ENCODE measurements at regions not wholly inside any gene's neighbourhood (a gene's known extent, or its start where the extent isn't known, plus 50 kb on each side); places are given as distances from the start of the nearest gene placed in this dataset.

GRCh38 chr11:91756829-91757480 is 467.7 kb upstream of the FAT3 start:
- DNase-seq (ENCODE audit: low read depth): no peak
- no peak overlapping the region for H3K4me3 ChIP-seq (ENCODE audit: low read depth, low read length)
- no peak for TF ChIP-seq CTCF (conservative IDR thresholded peaks at IDR 0.05; ENCODE audit: low read depth, low read length)

DNA sequence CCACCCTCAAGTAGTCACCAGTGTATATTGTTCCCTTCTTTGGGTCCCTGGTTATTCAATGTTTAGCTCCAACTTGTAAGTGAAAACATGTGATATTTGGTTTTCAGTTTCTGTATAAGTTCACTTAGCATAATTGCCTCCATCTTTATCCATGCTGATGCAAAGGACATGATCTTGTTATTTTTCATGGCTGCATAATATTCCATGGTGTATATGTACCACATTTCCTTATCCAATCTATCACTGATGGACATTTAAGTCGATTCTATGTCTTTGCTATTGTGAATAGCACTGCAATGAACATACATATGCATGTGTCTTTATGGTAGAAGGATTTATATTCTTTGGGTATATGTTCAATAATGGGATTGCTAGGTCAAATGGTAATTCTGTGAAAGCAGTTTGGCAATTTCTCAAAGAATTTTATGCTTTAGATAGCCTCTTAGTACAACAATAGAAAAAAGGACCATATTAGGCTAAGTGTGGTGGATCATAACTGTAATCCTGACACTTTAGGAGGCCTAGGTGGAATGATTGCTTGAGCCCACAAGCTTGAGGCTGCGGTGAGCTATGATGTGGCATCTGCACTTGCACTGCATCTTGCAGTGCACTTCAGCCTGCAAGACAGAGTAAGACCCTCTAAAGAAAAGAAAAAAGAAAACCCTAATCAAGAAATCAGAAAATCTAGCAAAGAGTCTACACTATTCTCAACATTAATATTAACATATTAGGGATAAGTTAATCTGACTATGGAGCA is 468.5 kb upstream of the FAT3 start:
- TF ChIP-seq CTCF (conservative IDR thresholded peaks at IDR 0.05; ENCODE audit: low read depth, low read length): no peak
- no peak overlapping the region for H3K4me3 ChIP-seq (ENCODE audit: low read depth, low read length)
- DNase-seq (ENCODE audit: low read depth): no peak

DNA sequence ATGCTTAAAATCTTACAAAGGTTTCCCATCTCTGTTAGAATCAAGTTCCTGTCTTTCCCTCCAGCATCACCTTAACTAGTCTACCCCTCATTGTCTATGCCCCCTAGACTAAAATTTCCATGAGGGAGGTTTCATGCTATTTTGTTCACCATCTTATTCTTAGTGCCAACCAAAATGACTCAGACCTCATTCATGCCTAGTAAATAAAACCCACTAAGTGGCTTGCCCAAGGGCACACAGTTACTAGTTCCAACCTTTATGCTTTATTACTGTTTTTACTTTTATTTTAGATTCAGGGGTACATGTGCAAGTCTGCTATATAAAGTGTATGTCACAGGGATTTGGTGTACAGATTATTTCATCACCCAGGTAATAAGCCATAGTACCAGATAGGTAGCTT is 469.1 kb upstream of the FAT3 start:
- no peak for TF ChIP-seq CTCF (conservative IDR thresholded peaks at IDR 0.05; ENCODE audit: low read depth, low read length)
- no peak for DNase-seq (ENCODE audit: low read depth)
- H3K4me3 ChIP-seq (ENCODE audit: low read depth, low read length): no peak overlapping the region

DNA sequence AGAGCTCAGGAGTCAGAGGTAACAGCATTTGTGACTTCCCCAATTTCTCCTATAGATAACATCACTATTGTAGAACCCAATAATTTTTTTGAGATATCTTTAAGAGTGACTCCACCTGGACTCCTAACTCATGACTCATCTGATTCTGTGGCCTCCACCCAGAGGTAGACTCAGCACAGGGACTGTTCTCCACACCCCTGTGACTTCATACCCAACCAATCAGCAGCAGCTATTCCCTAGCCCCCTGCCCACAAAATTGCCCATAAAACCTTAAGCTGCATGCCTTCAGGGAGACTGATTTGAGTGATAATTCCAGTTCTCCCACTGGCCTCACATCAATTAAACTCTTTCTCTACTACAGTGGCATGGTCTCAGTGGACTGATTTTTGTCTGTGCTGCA is 475.4 kb upstream of the FAT3 start:
- no peak for TF ChIP-seq CTCF (conservative IDR thresholded peaks at IDR 0.05; ENCODE audit: low read depth, low read length)
- DNase-seq (ENCODE audit: low read depth): no peak
- H3K4me3 ChIP-seq (ENCODE audit: low read depth, low read length): no peak overlapping the region

GRCh38 chr11:91742155-91742554 is 482.5 kb upstream of the FAT3 start:
- DNase-seq (ENCODE audit: low read depth): no peak
- no peak overlapping the region for H3K4me3 ChIP-seq (ENCODE audit: low read depth, low read length)
- TF ChIP-seq CTCF (conservative IDR thresholded peaks at IDR 0.05; ENCODE audit: low read depth, low read length): no peak

- no peak for TF ChIP-seq CTCF (conservative IDR thresholded peaks at IDR 0.05; ENCODE audit: low read depth, low read length)
- no peak for DNase-seq (ENCODE audit: low read depth)
- no peak overlapping the region for H3K4me3 ChIP-seq (ENCODE audit: low read depth, low read length)
These were observed 493.6 kb upstream of the FAT3 start for GRCh38 chr11:91731051-91731450.

- no peak for DNase-seq (ENCODE audit: low read depth)
- no peak for TF ChIP-seq CTCF (conservative IDR thresholded peaks at IDR 0.05; ENCODE audit: low read depth, low read length)
- no peak overlapping the region for H3K4me3 ChIP-seq (ENCODE audit: low read depth, low read length)
These were observed 494.0 kb upstream of the FAT3 start for GRCh38 chr11:91730620-91731019.
